CD4-positive, alpha-beta T cell treated with Interleukin-2 at 100 ng/mL for 4 hours (primary cell): ENCODE measurements at regions not wholly inside any gene's neighbourhood (a gene's known extent, or its start where the extent isn't known, plus 50 kb on each side); places are given as distances from the start of the nearest gene placed in this dataset.

Experiments used
- DNase-seq: peaks from one replicate; pipeline ENCODE4 v3.0.0-alpha.2; 2020; ENCODE audit warnings: low spot score

DNA sequence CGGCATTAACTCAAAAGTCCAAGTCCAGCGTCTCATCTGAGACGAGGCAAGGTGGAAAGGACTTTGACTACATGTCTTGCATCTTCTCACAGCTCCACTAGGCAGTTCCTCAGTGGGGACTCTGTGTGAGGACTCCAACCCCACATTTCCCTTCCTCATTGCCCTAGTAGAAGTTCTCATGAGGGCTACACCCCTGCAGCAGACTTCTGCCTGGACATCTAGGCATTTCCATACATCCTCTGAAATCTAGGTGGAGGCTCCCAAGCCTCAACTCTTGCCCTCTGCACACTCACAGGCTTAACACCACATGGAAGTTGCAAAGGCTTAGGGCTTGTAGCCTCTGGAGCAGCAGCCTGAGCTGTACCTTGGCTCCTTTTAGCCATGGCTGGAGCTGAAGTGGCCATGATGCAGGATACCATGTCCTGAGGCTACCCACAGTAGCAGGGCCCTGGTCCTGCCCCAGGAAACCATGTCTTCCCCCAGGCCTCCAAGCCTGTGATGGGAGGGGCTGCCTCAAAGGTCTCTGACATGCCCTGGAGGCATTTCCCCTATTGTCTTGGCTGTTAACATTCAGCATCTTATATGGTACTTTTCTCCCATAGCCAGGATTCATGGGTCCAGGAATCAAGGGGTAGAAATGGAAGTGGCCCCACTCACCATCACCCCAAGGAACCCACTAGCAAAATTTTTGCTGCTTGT lies 194.6 kb upstream of the KCNG1 start:
- no peak for DNase-seq

DNA sequence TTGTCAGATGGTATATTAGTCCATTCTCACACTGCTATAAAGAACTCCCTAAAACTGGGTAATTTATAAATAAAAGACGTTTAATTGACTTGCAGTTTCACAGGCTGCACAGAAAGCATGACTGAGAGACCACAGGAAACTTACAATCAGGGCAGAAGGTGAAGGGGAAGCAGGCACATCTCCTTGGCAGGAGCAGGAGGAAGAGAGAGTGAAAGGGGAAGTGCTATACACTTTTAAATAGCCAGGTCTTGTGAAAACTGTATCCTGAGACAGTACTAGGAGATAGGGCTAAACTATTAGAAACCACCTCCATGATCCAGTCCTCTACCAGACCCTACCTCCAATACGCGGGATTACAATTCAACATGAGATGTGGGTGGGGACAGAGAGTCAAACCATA lies 193.9 kb upstream of the KCNG1 start:
- DNase-seq: no peak

DNA sequence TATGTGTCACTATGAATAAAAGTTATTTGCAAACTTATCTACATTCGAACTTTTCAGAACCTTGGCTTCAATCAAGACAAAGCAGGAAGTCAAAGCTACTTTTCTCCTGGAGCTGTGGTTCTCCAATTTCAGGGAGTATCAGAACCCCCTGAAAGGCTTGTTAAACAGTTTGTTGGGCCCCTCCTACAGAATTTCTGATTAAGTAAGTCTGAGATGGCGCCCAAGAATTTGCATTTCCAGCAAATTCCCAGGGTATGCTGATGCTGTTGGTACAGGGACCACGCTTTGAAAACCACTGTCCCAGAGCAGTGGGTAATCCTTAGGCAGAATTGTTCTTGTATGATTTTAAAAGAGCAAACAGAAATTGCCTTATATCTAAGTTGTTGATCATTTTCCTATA lies 189.9 kb upstream of the KCNG1 start:
- no peak for DNase-seq

DNA sequence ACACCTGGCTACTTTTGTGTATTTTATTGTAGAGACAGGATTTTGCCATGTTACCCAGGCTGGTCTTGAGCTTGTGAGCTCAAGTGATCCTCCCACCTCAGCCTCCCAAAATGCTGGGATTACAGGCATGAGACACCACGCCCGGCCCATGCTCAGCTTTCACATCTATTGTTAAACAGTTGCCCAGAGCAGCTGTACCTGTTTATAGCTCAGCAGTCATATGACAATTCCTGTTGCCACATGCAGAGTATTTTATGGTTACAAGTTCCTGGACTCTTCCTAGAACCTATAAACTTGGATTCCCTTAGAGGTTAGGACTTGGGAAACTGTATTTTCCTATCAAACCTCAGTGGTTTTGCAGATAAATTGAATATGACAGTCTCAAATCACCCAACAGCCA lies 188.3 kb upstream of the KCNG1 start:
- no peak for DNase-seq

DNA sequence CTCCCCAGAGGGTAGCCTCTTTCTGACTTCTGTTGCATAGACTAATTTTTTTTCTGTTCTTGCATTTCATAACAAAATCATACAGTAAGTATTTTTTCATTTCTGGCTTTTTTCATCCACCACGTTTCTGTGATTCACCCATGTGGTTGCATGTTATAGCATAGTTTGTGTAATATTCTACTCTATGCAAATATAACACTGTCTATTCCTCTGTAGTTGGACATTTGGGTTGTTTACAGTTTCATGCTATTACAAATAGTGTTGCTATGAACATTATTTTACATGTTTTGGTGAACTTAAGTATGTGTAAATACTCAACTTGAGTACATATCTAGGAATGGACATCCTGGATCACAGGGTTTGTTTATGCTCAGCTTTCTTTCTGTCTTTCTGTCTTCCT lies 187.2 kb upstream of the KCNG1 start:
- no peak for DNase-seq

DNA sequence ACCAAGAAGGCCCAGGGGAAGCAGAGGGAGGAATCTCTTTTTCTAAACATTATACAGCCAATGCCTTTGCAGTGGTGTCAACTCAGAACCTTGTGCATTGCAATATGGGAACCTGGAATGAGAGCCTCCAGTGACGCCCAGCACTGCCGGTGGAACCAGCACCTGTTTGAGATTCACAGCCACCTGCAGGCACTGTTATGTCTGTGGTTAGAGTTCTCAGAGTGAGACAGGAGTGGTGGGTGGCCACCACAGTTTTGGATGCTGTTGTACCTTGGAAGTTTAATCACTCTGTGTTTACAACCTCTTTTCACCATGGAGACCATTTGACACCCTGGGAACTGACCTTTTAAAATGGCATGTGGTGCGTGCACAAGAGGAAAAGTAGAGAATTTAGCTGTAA lies 185.3 kb upstream of the KCNG1 start:
- no peak for DNase-seq

DNA sequence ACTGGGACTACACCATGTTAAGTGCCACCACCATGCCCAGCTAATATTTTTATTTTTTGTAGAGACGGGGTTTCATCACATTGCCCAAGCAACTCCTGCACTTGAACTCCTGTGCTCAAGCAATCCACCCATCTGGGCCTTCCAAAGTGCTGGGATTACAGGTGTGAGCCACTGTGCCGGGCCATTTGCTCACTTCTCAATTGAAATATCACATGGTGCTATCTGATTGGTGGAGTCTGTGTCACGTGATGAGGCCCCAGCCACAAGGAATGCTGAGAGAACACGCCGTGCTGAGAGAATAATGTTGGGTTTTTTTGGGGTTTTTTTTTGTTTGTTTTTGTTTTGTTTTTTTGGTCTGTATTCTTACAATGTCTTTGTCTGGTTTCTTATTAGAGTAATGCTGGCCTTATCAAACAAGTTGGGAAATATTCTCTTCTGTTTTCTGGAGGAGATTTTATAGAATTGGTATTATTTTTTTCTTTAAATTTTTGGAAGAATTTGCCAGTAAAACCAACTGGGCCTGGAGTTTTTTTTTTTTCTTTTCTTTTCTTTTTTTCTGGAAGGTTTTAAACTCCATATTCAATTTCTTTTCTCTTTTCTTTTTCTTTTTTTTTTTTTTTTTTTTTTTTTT lies 183.2 kb upstream of the KCNG1 start:
- DNase-seq: no peak

DNA sequence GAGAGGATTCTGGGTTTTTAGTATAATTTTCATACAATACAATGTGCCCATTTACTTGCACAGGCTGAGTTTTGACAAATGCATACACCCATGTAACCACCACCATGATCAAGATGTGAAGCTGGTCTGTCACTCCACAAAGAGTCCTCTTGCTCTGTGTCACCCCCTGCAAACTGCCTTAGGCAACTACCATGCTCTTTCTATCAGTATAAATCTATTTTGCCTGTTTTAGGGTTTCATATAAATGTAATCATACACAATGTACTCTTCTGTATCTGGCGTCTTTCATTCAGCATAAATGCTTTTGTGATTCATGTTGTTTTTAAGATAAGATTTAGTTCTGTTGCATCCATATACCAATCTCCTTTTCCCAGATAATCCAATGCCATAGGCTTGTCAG lies 181.9 kb upstream of the KCNG1 start:
- DNase-seq: no peak

DNA sequence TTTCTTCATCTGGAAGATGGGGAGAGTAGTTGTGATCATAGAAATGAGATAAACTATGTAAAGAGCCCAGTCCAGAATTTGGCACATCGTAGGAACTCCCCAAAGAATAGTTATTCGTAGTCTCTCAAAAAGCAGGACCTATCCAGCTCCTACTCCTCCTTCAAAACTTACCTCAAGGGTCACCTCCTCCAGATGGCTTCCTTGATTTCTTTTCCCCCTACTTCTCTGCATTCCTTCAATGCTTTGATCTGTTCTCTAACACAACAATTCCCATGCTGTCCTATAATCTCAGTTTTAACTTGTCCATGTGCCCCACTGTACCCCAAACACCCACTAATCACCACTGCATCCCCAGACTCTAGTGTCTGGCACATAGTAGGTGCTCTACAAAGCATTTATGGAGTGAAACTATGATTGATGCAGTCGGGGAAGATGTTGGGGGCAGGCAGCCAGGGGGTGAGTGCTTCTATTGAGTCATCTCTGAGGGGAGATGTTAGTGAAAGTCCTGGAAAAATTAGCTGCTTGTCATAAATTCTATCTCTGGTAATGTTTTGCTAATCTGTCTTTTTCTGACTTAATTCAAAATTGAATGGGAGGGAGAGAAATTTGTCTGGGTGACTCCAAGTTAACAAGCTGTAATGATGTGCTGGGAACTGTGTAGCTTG lies 181.3 kb upstream of the KCNG1 start:
- no peak for DNase-seq

DNA sequence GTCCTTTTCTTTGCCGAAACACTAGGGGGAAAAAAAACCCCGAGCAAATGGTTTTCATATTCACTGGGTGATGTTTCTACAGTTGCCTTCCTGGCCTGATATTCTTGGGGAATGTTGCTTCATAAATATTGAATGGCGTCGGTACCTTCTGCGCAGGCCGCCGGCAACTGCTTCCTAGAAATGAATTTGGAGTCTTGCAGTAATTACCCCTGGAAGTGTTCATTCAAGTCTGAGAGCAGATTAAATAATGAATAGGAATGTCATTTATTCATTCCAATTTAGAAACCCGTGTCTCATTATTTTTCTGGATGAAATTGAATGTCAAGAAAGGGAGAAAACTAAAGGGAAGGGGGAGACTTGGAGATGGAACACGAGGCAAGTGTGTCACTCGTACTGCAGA lies 179.4 kb upstream of the KCNG1 start:
- no peak for DNase-seq

DNA sequence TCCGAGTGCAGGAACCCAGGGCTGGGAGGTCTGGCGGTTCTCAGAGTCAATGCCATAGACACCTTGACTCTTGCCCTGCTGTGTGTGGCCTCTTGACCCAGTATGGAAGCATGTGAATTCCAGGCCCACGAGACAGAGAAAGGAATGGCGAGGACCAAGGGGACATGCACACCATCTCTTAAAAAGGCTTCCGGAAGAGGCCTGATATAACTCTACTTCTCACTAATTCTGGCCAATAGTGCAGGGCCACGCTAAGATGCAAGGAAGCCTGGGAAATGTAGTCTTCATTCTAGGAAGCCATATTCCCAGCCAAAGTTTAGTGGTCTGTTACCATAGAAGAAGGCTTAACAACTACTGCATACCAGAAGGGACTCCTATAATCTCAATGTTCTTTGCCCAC lies 177.0 kb upstream of the KCNG1 start:
- DNase-seq: no peak

DNA sequence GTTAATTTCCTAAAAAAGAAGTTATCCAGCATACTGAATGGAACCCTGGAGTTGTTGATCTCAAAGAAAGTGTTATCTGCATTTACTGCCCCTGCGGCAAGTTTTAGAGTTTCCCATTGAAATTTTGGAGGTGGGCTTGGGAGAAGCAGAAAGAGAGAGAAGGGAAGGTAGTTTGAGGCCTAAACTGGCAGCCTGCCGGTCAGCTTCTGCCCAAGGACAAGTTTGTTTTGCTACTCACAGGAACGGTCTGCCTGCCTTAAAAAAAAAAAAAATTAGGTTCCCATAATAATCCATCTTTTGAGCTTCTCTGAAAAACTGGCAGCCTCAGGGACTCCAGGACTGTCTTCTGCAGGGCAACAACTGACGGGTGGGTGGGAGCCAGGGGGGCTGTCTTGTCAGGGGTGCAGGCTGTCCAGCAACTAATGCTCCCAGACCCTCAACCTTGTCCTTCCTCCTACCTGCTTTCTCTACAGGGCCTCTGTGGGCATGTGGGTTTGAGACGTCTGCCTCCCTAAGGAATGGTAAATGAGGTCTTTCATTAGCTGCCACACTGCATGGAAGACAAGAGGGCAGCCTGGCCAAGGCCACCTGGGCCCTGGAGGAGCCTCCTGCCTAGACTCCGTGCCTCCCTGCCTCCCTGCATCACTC lies 176.1 kb upstream of the KCNG1 start:
- no peak for DNase-seq

DNA sequence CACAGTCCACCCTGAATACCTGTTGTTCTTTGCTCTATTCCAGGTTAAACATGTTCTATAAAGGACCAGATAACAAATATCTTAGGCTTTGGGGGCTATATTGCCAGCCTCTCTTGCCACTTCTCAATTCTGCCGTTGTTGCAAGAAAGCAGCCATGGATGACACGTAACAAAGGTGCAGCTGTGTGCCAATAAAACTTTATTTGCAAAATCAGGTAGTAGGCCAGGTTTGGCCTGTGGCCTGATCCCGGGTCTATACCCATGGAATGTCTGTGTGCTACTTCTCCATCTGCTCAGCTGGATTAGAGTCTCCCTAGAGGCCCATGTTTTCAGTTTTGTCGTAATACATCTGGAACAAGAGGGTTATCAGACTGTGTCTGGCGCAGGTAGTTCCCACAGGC lies 175.3 kb upstream of the KCNG1 start:
- no peak for DNase-seq

DNA sequence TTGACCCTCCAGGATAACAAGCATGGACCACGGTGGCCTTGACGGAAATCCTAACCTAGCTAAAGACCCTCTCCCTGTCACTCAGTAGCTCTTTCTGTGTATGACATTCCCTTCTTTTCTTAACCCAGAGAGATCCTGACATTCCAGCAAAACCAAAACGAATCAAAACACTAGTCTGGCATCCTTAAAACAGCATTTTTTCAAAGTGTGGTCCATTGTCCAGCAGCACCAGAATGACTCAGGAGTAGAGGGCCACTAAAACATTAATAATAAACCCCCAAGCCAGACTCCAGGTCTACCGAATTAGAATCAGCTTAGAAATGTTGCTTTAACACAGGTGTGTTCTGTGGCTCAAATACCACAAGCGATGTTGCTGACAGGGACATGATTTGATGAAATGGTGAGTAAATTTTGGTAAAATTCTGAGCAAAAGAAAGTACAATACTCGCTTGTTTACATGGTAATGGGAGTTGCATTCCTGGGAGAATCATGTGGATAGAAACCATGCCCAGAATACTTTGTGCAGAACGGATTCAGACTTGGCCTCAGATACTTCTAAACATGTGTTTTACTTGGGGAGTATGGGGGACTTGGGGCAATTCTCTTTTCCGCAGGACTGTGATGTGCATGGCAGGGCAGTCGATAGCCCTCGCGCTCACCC lies 174.2 kb upstream of the KCNG1 start:
- no peak for DNase-seq

DNA sequence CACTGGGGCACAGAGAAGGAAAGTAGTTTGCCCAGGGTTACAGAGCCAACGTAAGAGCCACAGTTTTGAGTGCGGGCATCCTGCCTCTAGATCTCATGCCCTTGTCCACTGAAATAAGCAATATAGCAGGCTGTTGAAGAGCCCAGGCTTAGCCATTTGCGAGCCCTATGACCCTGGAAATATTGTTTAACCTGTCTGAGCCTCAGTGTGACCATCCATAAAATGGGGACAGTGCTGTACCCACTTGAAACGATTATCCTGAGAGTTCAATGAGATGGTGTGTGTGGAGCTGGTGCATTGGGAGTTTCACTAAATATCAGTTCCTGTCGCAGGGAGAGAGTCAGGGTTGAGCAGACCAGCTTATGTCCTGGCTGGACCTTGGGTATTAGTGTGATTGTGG lies 173.1 kb upstream of the KCNG1 start:
- DNase-seq: no peak

DNA sequence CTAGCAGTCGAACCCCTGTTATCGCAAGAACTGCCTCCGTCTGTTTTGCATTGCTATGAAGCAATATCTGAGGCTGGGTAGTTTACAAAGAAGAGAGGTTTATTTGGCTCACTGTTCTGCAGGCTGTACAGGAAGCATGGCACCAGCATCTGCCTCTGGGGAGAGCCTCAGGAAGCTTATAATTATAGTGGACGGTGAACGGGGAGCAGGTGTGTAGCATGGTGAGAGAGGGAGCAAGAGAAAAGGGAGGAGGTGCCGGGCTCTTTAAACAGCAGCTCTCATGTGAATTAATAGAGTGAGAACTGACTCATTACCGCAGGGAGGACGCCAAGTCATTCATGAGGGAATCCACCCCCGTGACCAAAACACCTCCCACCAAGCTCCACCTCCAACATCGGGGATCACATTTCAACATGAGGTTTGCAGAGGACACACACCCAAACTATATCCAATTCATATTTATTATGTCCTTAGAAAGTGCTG lies 172.6 kb upstream of the KCNG1 start:
- DNase-seq: no peak

DNA sequence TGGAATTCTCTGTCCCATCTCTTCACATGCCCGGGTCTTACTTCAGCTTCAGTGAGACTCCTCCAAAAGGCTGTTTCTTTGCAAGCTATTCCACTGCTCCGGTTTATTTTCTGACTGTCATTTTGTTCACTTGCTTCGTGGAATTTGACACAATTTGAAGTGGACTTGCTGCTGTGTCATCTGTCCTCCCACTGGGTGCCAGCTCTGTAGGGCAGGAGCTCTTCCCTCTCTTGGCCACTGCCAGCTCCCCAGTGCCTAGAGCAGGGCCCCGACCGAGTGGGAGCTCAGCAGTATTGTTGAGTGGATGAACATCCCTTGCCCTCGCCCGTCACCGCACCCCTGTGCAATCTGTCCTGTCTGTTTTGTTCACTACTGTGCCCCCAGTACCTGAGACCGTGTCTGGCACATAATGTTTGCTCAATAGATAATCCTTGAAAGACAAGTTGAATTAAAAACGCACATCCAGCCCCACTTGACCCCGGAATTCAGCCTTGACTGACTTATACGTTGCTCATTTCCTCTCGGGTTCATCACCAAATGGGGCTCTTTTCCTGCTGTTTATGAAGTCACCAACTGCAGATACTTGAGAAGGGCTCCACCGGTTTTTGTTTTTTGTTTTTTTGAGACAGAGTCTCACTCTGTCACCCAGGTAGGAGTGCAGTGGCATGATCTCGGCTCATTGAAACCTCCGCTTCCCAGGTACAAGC lies 170.3 kb upstream of the KCNG1 start:
- no peak for DNase-seq

DNA sequence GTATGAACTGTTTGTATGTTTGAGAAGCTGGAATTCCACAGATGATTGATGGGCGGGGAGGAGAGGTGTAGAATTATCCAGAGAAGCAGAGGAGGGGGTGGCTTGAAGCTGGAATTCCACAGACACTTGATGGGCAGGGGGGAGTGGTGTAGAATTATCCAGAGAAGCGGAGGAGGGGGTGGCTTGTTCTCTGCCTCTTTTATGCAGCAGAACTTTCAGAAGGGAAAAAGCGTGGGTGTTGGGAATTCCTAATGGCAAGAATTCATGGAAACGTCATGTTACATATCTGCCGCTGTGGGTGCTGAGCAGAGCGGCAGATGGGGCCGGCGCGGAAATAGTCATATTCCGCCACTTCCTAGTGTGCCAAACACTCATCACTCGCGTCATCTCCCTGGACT lies 167.9 kb upstream of the KCNG1 start:
- DNase-seq: no peak

DNA sequence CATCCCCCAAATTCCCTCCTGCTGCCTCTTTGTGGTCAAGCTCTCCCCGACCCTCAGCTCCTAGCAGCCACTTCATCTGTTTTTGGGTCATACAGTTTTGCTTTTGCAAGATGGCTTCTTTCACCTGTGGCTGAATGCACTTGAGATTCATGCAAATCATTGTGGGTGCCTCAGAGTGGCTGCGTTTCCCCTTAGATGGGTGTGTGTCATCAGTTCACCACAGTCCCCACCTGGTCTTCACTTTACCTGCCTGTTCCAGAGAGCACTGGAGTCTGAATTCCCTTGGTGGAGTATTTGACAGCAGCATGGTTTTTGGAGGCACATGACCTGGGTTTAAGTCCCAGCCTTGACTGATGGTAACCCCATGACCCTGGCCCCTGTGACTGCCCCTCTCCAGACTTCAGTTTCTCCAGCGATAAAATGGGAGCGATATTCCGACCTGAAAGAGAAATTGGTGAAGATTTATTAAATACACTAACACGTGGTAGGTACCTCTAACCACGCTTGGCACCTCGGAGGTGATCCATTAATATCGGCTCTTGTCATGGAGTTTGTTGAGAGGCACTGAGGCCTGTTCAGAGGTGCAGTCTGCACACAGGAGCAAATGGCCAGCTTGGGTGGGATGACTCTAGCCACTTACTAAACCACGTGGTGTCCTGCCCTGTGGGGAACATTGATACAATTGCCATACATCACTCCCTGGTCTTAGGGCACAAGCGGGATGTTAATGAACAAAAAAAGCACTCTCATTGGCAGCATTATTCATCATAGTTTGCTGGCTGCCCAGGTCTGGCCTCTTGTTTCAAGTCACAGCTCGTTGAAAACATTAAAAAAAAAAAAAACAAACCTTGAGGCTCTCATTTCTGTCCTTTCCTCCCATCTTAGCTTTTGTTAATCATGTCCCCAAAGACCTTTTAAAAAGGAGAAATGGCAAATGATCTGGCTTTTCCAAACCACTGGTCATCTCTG lies 167.2 kb upstream of the KCNG1 start:
- DNase-seq: no peak

DNA sequence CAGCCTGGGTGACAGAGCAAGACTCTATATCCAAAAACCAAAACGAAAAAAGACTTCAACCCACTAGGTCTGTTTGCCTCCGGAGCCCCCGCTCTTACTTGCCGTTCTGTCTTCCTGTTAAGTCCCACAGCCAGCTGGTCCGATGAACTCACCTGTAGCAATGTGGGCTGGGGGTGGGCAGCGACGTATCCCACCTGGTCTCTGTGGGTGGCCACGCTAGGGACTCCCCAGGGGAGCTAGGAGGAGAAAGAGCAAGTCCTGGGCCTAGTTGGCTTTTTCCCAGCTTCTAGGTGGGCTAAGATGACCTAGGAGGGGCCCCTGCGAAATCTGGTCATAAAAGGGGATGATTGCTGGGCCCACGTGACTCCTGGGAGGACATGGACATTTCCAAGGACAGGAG lies 166.0 kb upstream of the KCNG1 start:
- no peak for DNase-seq

DNA sequence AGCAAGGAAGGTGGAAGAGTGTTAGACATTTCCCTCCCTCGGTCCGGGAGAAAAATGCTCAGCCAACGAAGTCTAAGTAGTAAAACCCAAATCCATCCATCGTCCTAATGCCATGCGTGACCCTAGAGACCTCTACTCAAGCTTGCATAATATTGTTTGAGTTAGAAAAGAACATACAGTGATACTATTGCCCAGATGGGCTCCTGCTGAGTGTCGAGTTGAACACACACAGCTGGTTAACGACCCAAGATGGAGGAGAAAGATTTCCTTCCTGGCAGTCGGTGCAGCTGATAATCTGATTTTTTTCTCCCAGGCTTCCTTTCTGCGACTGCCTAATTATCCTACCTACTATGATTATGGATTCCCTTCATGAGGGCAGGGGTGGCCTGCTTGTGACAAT lies 164.4 kb upstream of the KCNG1 start:
- DNase-seq: no peak
